ENCODE measurements at regions not wholly inside any gene's neighbourhood (a gene's known extent, or its start where the extent isn't known, plus 50 kb on each side); places are given as distances from the start of the nearest gene placed in this dataset.

DNA sequence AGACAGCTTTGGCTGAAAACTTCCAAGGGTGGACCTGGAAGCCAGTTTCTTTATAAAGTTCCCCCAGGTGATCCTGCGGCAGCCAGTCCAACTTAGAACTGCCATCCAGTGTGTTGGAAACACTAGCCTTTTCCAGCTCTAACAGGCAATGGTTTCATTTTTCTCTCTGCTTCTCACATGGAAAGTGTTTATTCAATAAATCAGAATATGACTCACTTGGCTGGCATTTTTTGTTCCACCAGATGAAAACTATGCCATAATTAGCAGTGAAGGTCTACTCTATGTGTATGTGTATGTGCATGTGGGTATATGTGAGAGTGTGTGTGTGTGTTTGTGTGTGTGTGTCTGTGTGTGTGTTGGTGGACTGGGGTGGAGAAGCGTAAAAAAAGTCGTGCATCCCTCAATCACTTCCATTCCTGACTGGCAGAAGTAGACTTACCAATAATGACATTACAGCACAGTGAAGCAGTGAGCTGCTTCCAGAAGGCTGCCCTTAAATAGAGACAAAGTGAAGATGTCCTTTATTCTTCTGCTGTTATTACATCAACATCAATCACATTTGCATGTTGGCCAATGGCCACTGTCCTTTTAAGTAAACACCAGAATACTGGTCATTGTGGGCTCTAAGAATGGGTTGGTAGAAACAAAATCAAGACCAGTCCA is 90.9 kb upstream of the SETBP1 start:
- no peak for DNase-seq (ENCODE audit: low spot score)

GRCh38 chr18:44590956-44591670 is 89.6 kb upstream of the SETBP1 start:
- no peak for DNase-seq (ENCODE audit: low spot score)

DNA sequence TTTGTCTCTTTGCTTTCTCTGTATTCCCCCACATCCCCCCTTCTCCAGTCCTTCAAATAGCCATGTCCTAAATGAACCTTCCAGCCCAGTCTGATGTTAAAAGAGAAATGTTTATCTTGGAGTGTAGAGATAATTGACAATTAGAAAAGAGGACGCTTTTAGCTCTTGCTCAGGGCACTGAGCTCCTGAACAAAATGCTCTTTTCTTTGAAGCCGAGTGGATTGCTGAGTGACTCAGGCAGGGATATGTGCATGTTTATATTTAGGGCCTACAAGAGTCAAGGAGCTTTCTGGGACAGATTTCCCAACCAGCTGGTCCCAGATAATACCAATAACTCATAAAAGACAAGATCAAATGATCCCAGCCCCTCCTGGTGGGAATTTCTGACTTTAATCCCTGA is 88.0 kb upstream of the SETBP1 start:
- no peak for DNase-seq (ENCODE audit: low spot score)

GRCh38 chr18:44594799-44595467 is 85.8 kb upstream of the SETBP1 start:
- no peak for DNase-seq (ENCODE audit: low spot score)

DNA sequence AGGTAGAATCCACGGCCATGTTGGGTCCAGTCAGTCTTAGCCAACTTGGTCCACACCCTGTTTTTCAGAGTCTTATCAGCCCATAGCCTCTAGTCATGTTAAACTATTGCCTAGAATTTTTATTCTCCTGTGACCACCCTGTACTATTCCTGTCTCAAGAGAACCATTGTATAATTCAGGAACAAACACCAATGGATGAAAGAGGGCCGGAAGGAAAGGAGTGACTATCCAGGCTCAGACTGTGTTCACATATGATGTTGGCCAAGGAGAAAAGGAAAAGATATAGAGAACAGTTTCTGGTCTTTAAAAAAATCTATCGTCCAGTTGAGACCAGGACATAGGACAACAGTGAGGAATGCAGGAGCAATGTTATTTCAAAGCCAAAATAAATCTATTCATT is 82.9 kb upstream of the SETBP1 start:
- no peak for DNase-seq (ENCODE audit: low spot score)

DNA sequence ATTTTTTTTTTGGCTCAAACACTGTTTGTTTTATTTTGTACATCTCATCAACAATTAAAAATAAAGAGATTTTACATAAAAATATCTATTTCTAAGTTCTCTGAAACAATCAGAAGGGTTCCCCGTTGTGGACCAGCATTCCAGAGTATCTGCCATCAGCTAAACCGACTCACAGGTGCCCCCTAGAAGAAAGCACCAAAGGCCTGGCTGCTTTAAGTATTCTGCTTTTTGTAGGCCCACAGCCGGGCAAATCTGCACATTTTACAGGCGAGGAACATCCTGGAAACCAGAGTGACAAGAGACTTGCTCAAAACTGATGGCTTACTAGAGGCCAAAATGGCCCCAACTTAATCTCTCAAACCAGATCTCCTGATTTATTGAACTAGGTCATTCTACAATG is 82.2 kb upstream of the SETBP1 start:
- DNase-seq (ENCODE audit: low spot score), result no peak

DNA sequence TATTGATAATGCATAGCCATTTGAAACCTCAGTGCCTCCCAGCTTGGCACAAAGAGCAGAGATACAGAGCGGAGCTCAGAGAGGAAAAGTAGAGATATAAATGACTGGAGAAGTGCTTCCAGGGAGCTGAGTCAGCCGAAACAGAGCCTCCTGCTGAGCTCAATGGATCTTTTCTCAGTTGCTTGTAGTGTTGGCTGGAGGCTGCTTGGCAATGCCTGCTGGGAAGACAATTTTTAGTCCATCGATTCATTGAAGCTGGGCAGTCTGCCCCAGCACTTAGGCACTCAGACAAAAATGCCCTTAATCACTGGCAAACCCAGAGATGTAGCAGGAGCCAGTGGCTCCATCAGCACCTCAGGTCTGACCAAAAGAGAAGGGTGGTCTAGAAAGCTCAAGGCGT is 81.3 kb upstream of the SETBP1 start:
- DNase-seq (ENCODE audit: low spot score), result no peak

DNA sequence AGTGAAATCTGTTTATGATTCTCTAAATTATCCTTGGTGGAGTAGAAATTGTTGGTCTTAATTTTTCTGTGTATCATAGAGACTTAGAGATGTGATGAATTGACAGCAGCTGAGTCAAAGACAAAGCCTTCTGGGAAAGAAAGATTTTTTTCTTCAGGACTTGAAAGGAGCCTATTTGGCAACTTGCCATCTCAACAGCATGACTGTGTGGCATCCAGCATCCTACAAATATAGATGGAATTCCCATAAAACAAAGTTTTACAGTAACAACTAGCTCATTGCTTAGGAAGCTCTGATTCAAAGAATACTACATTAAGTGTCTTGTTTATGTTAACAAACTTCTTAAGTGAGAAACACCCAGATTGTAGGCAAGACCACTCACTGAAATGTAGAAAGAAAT is 79.2 kb upstream of the SETBP1 start:
- no peak for DNase-seq (ENCODE audit: low spot score)

- DNase-seq (ENCODE audit: low spot score), result no peak
Observed at GRCh38 chr18:44602380-44602779, 78.3 kb upstream of the SETBP1 start.

- no peak for DNase-seq (ENCODE audit: low spot score)
Observed at GRCh38 chr18:44602845-44603244, 77.8 kb upstream of the SETBP1 start.

DNA sequence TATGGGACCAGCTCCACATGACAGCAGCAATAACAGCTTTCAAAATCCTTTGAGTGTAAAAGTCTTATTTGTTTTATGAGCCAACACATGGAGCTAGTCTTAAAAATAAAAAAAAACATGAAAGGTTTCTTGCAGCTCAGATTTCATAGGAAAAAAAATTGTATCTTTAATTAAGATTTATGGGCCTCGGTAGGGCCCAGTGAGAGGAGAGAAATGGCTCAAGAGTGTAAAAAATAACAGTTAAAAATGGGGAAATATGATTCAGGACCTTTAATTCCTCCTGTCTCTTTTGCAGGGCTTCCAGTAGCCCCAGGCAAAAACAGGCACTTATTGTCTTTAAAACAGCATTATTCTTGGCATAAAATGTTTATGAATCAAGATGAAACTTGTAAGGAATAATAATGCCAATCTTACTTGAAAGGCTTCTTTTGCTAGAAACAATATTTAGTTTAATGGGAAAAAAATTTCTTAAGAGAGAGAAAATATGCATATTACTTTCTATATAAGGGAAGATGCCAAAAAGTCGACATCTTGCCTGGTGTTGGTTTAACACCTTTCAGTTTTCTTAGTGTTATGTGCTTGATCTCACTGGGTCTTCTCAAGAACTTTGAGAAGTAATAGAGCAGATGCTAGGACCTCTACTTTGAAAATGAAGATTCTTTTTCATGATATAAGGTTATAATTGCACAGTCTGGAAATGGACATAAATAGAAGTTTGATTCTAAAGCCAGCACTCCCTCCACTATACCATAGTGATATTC is 71.3 kb upstream of the SETBP1 start:
- DNase-seq (ENCODE audit: low spot score), result no peak

DNA sequence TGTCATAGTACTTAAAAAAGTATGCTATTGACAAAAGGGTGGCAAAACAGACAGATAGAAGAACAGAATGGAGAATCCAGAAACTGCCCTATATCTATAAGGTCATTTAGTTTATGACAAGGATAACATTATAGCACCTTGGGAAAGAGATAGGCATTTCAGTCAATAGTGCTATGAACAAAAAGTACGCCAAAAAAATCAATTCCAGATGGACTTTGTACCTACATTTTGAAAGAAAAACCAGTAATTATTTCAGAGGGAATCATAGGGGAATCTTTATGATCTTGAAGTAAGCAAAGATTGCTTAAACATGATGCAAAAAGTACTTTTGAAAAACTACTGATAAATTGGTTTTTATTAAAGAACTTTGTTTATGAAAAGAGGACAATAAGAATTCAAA is 59.9 kb upstream of the SETBP1 start:
- no peak for DNase-seq (ENCODE audit: low spot score)

DNA sequence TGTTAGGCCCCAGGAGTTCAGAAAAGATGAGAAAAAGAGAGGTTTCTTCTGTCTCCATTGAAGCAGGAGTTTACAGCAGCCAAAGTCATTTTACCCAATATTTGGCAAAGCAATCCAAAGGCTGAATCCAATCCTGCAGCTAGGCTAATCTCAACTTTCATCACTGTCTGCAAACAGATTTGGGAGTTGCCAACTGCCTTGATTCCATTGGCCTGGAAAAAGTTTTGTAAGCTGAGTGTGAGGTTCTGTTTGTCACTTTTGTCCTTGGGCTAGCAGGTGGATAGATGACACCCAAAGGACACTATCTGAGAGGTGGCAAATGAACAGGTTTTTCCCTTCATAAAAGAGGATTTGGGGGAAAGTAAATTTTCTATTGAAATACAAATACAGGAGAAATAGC is 56.6 kb upstream of the SETBP1 start:
- no peak for DNase-seq (ENCODE audit: low spot score)

- no peak for DNase-seq (ENCODE audit: low spot score)
Observed at GRCh38 chr18:44625386-44625785, 55.3 kb upstream of the SETBP1 start.

- no peak for DNase-seq (ENCODE audit: low spot score)
Observed at GRCh38 chr18:44626236-44626635, 54.5 kb upstream of the SETBP1 start.

DNA sequence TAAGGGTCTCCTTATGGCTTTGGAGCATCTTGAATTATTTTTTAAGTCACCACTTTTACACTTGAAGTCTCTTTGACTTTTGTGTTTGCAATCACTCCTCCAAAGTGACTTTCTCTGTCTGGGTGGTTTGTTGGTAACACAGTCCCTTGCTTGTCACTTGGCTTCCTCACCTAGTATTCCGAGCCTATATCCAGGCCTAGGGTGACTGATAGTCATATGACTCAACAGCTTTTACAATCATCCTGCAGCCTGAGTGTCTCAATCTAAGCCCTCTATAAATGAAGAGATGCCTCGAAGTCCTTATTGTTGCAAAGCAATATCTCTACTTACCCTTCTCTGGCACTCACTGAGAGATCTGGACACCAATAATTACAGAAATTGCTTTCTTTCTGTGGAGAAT is 53.9 kb upstream of the SETBP1 start:
- no peak for DNase-seq (ENCODE audit: low spot score)

- no peak for DNase-seq (ENCODE audit: low spot score)
Observed at GRCh38 chr18:44627280-44627679, 53.4 kb upstream of the SETBP1 start.

DNA sequence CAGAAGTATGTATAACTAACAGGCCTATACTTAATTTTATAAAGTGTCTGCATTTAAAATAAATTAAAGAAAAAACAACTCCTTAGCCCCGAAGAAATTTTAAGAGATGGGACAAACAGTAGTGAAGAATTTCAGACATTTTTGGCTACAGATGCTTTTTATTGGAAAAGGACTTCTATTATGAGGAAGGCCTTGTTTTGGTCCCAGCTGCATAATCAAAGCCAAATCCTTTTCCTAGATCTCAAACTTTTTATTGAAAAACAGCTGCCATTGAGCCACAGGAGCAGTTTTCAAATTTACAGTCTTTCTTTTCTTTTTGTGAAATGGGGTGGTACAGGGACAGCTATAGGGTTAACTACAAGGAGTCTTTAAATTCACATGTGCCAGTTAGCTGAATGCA is 51.3 kb upstream of the SETBP1 start:
- DNase-seq (ENCODE audit: low spot score), result no peak

DNA sequence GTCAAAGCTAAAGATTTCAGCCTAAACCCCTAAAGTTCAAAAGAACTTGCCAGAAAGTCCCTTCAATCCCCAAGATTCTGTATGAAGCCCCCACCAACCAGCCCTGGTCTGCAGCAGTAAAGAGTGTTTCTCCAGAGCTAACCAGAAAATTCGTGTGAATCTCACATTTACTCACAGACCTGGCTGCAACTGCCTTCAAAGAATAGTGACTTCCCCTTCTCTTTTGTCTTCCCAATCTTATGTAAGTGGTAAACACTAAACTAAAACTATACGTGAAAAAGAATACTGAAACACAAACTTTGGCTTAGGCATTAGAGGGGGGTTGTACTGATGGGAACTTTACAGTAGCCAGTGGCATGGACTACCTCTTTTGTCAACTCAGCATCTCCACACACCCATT is 50.6 kb upstream of the SETBP1 start:
- no peak for DNase-seq (ENCODE audit: low spot score)
